ENCODE measurements at regions not wholly inside any gene's neighbourhood (a gene's known extent, or its start where the extent isn't known, plus 50 kb on each side); places are given as distances from the start of the nearest gene placed in this dataset.

DNA sequence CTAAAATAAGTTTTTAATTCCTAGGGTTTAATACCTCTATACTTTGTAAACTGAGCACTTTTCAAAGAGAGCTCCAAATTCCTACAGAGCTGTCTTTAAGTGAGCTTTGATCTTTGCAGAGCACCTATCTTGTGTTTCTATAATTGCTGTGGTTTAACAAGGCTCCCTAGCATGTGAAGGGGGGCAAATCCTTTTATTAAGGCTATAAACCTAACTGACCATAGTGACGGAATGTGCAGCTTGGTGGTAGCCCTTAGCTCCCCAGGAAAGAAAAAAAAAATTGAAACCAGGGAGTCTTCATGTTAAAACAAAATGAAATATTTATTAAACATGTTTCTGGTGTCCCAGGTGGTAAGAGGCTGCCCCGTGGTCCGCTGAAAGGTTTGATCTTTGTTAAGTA lies 78.6 kb upstream of the ETAA1 start:
- BruUV-seq (replicated peaks) = no TSS peak
- ChIA-PET POLR2A (interaction anchor here (0.7 kb wide), 1 partner anchor 290 kb away, joined by 3 read pairs; no protein-coding TSS in a partner anchor), CTCF (interaction anchor here (0.5 to 1.2 kb wide), 4 partner anchors 333 to 883 kb away, joined by 3 to 4 read pairs (median 3); no protein-coding TSS in a partner anchor)
- no peak for DNase-seq (ENCODE audit: unreplicated experiment)
- Mint-ChIP-seq H3K4me1 (ENCODE audit: insufficient read depth, unreplicated experiment) (peaks cover 6% of the 10 kb centered on the region), H3K4me3 (ENCODE audit: unreplicated experiment) (no peak overlapping the region), H3K27me3 (ENCODE audit: insufficient read depth, unreplicated experiment) (no peaks in the 10 kb centered on the region), H3K9me3 (ENCODE audit: unreplicated experiment) (no peaks in the 10 kb centered on the region), H3K27ac (ENCODE audit: low read depth, unreplicated experiment) (no peak overlapping the region), H3K36me3 (ENCODE audit: insufficient read depth, unreplicated experiment) (no peaks in the 10 kb centered on the region)
- intact Hi-C loops (cut with micrococcal nuclease) = no loop called here
- TF ChIP-seq, protein P1, sequence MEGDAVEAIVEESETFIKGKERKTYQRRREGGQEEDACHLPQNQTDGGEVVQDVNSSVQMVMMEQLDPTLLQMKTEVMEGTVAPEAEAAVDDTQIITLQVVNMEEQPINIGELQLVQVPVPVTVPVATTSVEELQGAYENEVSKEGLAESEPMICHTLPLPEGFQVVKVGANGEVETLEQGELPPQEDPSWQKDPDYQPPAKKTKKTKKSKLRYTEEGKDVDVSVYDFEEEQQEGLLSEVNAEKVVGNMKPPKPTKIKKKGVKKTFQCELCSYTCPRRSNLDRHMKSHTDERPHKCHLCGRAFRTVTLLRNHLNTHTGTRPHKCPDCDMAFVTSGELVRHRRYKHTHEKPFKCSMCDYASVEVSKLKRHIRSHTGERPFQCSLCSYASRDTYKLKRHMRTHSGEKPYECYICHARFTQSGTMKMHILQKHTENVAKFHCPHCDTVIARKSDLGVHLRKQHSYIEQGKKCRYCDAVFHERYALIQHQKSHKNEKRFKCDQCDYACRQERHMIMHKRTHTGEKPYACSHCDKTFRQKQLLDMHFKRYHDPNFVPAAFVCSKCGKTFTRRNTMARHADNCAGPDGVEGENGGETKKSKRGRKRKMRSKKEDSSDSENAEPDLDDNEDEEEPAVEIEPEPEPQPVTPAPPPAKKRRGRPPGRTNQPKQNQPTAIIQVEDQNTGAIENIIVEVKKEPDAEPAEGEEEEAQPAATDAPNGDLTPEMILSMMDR (IDR thresholded peaks at IDR 0.05; ENCODE audit: unreplicated experiment) = no peak

DNA sequence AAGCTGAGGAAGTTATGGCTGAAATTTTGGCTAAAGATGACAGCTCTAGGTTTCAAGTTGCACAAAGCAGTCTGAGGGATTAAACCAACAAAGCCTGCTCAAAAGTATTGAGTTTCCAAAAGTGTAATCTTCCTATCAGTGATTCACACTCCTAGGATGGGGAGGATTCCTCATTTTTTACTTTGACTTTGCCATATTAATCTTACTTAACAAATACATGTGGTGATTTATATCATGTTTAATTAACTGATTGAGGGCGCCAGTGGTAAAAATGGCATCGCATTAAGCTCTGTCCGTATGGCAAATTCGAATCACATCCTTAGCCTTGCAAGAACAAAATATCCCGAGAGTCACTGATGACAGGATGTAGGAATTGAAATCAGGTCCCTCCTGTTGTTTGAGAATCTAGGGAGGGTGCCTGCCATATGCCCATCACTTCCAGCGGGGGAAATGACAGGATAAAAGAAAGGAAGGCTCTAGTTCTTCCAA lies 78.1 kb upstream of the ETAA1 start:
- intact Hi-C loops (cut with micrococcal nuclease) = no loop called here
- H3K27me3 Mint-ChIP-seq (ENCODE audit: insufficient read depth, unreplicated experiment) = no peaks in the 10 kb centered on the region
- CTCF ChIA-PET = interaction anchor here (0.6 to 1.2 kb wide), 3 partner anchors 332 to 883 kb away, joined by 3 to 4 read pairs (median 3); no protein-coding TSS in a partner anchor
- no TSS peak for BruUV-seq (replicated peaks)
- POLR2A ChIA-PET = interaction anchor here (0.6 to 0.7 kb wide), 2 partner anchors 290 to 793 kb away, joined by 3 read pairs; no protein-coding TSS in a partner anchor
- H3K4me3 Mint-ChIP-seq (ENCODE audit: unreplicated experiment) = no peak overlapping the region
- no peaks in the 10 kb centered on the region for H3K36me3 Mint-ChIP-seq (ENCODE audit: insufficient read depth, unreplicated experiment)
- no peaks in the 10 kb centered on the region for H3K9me3 Mint-ChIP-seq (ENCODE audit: unreplicated experiment)
- no peak overlapping the region for H3K27ac Mint-ChIP-seq (ENCODE audit: low read depth, unreplicated experiment)
- TF ChIP-seq, protein P1 (IDR thresholded peaks at IDR 0.05; ENCODE audit: unreplicated experiment) = no peak
- peaks cover 6% of the 10 kb centered on the region for H3K4me1 Mint-ChIP-seq (ENCODE audit: insufficient read depth, unreplicated experiment)
- no peak for DNase-seq (ENCODE audit: unreplicated experiment)

DNA sequence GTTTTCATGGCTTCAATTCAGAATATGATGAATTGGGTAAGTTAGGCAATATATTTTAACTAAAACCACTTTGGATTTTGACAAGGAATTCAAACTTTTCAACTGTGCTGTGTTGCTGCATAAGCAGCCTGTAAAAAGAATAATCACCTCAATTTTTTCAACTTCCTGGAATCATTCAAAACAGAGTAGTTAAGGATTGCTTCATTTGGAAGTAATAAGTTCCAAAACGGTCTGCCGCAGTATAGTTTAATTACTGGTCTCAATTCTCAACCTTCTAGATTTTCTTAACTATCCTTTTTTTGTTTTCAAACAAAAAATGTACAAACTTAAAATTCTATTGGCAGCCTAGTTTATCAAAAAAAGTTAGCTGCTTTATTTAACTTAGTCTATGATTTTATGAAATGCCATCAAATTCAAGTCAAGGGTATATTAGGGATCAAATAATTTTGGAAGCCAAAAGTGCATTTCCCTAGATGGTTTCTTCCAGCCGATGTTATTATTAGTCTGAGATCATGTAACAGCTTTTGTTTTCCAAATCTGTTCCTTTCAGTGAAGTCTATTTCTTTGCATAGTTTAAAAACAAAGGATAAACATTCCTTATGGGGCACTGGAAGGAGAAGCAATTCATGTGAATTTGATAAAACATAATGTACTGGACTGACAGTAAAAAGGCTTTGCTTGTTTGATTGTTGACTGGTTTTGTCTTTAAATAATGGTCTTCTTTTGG lies 76.1 kb upstream of the ETAA1 start:
- BruUV-seq (replicated peaks) = no TSS peak
- no peak overlapping the region for H3K27ac Mint-ChIP-seq (ENCODE audit: low read depth, unreplicated experiment)
- ChIA-PET CTCF (no interaction called here), POLR2A (interaction anchor here (0.7 kb wide), 2 partner anchors 155 to 241 kb away, joined by 3 read pairs; no protein-coding TSS in a partner anchor)
- no peaks in the 10 kb centered on the region for H3K9me3 Mint-ChIP-seq (ENCODE audit: unreplicated experiment)
- intact Hi-C loops (cut with micrococcal nuclease) = loop anchor here (5.0 to 10.0 kb wide), 2 partner anchors 521 to 1676 kb away; no protein-coding TSS in a partner anchor
- H3K36me3 Mint-ChIP-seq (ENCODE audit: insufficient read depth, unreplicated experiment) = no peaks in the 10 kb centered on the region
- no peak for DNase-seq (ENCODE audit: unreplicated experiment)
- H3K4me1 Mint-ChIP-seq (ENCODE audit: insufficient read depth, unreplicated experiment) = peaks cover 6% of the 10 kb centered on the region
- no peak overlapping the region for H3K4me3 Mint-ChIP-seq (ENCODE audit: unreplicated experiment)
- TF ChIP-seq, protein P1 (IDR thresholded peaks at IDR 0.05; ENCODE audit: unreplicated experiment) = no peak
- H3K27me3 Mint-ChIP-seq (ENCODE audit: insufficient read depth, unreplicated experiment) = no peaks in the 10 kb centered on the region

GRCh38 chr2:67321588-67321903 lies 75.6 kb upstream of the ETAA1 start:
- DNase-seq (ENCODE audit: unreplicated experiment) = no peak
- intact Hi-C loops (cut with micrococcal nuclease) = loop anchor here (5.0 to 10.0 kb wide), 2 partner anchors 521 to 1677 kb away; no protein-coding TSS in a partner anchor
- Mint-ChIP-seq H3K27ac (ENCODE audit: low read depth, unreplicated experiment) (no peak overlapping the region), H3K4me1 (ENCODE audit: insufficient read depth, unreplicated experiment) (peaks cover 6% of the 10 kb centered on the region), H3K36me3 (ENCODE audit: insufficient read depth, unreplicated experiment) (no peaks in the 10 kb centered on the region), H3K27me3 (ENCODE audit: insufficient read depth, unreplicated experiment) (no peaks in the 10 kb centered on the region), H3K9me3 (ENCODE audit: unreplicated experiment) (no peaks in the 10 kb centered on the region), H3K4me3 (ENCODE audit: unreplicated experiment) (no peak overlapping the region)
- CTCF ChIA-PET = interaction anchor here (1.0 kb wide), 1 partner anchor 84 kb away, joined by 3 read pairs; no protein-coding TSS in a partner anchor
- TF ChIP-seq, protein P1 (IDR thresholded peaks at IDR 0.05; ENCODE audit: unreplicated experiment) = no peak
- POLR2A ChIA-PET = interaction anchor here (0.7 to 1.1 kb wide), 2 partner anchors 10 to 156 kb away, joined by 3 read pairs; no protein-coding TSS in a partner anchor
- BruUV-seq (replicated peaks) = no TSS peak

Measured in MCF 10A (cell line).